ENCODE measurements at regions not wholly inside any gene's neighbourhood (a gene's known extent, or its start where the extent isn't known, plus 50 kb on each side); places are given as distances from the start of the nearest gene placed in this dataset.

DNA sequence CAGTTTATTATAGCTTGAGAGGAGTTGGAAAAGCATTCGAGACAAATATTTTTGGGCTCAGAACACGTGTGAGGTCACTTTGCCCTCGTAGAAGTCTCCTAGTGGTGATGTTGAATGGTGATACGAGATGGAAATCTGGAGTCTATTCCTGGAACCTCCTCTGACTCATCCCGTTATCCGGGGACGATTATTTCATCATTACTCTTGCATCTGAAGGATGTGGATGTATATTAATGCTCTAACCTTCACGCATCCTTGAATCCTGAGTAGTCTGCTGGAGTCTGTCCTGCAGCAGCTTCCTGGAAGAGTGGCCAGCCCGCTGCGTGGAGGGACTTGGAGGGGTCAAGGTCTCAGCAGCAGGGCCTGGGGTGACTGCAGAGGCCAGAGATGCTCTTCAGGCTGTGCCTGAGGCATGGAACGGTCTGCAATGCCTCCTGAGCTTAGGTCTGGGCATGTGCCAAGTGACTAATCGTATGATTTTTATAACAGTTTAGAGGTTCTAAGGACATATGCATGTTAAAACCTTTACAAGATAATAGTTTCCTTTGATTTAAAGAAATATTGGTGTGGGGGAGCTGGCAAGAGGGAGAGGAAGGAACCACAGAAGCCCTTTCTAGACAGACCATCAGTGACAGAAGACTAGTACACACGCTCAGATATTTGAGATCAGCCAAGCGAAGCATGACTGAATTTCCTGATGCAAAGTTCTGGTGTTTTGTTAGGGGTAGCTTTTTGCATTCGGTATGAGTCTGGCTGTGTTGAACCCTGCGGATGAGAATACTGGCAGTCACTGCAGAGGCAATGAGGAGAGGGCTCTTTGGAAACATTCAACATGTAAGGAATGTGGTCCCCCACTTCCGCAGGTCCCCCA, 400.2 kb downstream of the QKI start (continued):
- peak; percentile 56 for TF ChIP-seq ARID1B (IDR thresholded peaks at IDR 0.05)
- peak; percentile 73 for TF ChIP-seq JUN (IDR thresholded peaks at IDR 0.05; ENCODE audit: borderline replicate concordance, low read depth, low read length)
- TF ChIP-seq JUN (CRISPR knock-in tag; IDR thresholded peaks at IDR 0.05; ENCODE audit: borderline replicate concordance): no peak
- 0 out of 2 replicates have a peak, but pooled peaks have one; percentile 56 for TF ChIP-seq MEF2A (IDR thresholded peaks at IDR 0.05; ENCODE audit: control insufficient read depth, low read depth, low read length)
- TF ChIP-seq ILF3 (IDR thresholded peaks at IDR 0.05; ENCODE audit: borderline replicate concordance): no peak
- TF ChIP-seq, protein P1, sequence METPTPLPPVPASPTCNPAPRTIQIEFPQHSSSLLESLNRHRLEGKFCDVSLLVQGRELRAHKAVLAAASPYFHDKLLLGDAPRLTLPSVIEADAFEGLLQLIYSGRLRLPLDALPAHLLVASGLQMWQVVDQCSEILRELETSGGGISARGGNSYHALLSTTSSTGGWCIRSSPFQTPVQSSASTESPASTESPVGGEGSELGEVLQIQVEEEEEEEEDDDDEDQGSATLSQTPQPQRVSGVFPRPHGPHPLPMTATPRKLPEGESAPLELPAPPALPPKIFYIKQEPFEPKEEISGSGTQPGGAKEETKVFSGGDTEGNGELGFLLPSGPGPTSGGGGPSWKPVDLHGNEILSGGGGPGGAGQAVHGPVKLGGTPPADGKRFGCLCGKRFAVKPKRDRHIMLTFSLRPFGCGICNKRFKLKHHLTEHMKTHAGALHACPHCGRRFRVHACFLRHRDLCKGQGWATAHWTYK (CRISPR knock-in tag; IDR thresholded peaks at IDR 0.05): no peak
- TF ChIP-seq, protein P2, sequence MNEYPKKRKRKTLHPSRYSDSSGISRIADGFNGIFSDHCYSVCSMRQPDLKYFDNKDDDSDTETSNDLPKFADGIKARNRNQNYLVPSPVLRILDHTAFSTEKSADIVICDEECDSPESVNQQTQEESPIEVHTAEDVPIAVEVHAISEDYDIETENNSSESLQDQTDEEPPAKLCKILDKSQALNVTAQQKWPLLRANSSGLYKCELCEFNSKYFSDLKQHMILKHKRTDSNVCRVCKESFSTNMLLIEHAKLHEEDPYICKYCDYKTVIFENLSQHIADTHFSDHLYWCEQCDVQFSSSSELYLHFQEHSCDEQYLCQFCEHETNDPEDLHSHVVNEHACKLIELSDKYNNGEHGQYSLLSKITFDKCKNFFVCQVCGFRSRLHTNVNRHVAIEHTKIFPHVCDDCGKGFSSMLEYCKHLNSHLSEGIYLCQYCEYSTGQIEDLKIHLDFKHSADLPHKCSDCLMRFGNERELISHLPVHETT (CRISPR knock-in tag; conservative IDR thresholded peaks at IDR 0.05 in 1 of 2, IDR thresholded peaks at IDR 0.05 in 1 of 2): no peak
- TF ChIP-seq SMARCC2 (IDR thresholded peaks at IDR 0.05; ENCODE audit: low read depth): peak; percentile 46; the same call in 1 of the 2 replicates
- TF ChIP-seq BDP1 (IDR thresholded peaks at IDR 0.05; ENCODE audit: insufficient read depth, insufficient read length): no peak
- TF ChIP-seq SRF (CRISPR knock-in tag; IDR thresholded peaks at IDR 0.05): no peak
- TF ChIP-seq, protein P3, sequence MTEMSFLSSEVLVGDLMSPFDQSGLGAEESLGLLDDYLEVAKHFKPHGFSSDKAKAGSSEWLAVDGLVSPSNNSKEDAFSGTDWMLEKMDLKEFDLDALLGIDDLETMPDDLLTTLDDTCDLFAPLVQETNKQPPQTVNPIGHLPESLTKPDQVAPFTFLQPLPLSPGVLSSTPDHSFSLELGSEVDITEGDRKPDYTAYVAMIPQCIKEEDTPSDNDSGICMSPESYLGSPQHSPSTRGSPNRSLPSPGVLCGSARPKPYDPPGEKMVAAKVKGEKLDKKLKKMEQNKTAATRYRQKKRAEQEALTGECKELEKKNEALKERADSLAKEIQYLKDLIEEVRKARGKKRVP (CRISPR knock-in tag; IDR thresholded peaks at IDR 0.05): 0 out of 2 replicates have a peak, but pooled peaks have one; percentile 32
- TF ChIP-seq, protein P4, sequence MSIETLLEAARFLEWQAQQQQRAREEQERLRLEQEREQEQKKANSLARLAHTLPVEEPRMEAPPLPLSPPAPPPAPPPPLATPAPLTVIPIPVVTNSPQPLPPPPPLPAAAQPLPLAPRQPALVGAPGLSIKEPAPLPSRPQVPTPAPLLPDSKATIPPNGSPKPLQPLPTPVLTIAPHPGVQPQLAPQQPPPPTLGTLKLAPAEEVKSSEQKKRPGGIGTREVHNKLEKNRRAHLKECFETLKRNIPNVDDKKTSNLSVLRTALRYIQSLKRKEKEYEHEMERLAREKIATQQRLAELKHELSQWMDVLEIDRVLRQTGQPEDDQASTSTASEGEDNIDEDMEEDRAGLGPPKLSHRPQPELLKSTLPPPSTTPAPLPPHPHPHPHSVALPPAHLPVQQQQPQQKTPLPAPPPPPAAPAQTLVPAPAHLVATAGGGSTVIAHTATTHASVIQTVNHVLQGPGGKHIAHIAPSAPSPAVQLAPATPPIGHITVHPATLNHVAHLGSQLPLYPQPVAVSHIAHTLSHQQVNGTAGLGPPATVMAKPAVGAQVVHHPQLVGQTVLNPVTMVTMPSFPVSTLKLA (conservative IDR thresholded peaks at IDR 0.05): no peak
- TF ChIP-seq JUND (IDR thresholded peaks at IDR 0.05; ENCODE audit: borderline replicate concordance, low read depth, low read length): peak; percentile 91
- TF ChIP-seq JUND (tag; IDR thresholded peaks at IDR 0.05; ENCODE audit: borderline replicate concordance, low read depth, low read length): peak; percentile 71; the same call in 1 of the 3 replicates
- no peak for TF ChIP-seq ZNF217 (CRISPR knock-in tag; IDR thresholded peaks at IDR 0.05)
- TF ChIP-seq CXXC5 (CRISPR knock-in tag; IDR thresholded peaks at IDR 0.05): 0 out of 2 replicates have a peak, but pooled peaks have one; percentile 22
- TF ChIP-seq, protein P5, sequence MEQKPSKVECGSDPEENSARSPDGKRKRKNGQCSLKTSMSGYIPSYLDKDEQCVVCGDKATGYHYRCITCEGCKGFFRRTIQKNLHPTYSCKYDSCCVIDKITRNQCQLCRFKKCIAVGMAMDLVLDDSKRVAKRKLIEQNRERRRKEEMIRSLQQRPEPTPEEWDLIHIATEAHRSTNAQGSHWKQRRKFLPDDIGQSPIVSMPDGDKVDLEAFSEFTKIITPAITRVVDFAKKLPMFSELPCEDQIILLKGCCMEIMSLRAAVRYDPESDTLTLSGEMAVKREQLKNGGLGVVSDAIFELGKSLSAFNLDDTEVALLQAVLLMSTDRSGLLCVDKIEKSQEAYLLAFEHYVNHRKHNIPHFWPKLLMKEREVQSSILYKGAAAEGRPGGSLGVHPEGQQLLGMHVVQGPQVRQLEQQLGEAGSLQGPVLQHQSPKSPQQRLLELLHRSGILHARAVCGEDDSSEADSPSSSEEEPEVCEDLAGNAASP (IDR thresholded peaks at IDR 0.05): no peak
- TF ChIP-seq FOXA1 (IDR thresholded peaks at IDR 0.05; ENCODE audit: borderline replicate concordance): no peak
- TF ChIP-seq FOXK1 (CRISPR knock-in tag; IDR thresholded peaks at IDR 0.05; ENCODE audit: borderline replicate concordance): no peak
- TF ChIP-seq MAFG (tag; conservative IDR thresholded peaks at IDR 0.05): no peak

Data from K562 (cell line).